ENCODE measurements at regions not wholly inside any gene's neighbourhood (a gene's known extent, or its start where the extent isn't known, plus 50 kb on each side); places are given as distances from the start of the nearest gene placed in this dataset.

DNA sequence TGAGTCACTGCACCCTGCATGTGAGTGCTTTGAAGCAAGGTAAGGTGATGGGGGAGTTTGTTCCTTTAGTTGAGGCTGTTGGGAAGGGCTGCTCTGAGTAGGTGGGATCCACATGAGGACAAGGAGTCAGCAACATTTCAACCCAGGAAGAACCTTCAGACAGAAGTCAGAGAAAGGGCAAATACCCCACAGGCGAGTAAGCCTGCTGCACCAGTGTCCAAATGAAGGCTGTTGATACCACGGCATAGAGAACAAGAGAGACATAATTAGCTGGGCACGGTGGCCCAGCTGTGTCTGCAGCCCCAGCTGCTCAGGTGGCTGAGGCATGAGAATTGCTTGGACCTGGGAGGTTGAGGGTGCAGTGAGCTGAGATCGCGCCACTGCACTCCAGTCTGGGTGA, 54.3 kb upstream of the CLMP start:
- TF ChIP-seq GATA3 (IDR thresholded peaks at IDR 0.05; ENCODE audit: low read depth, low read length) (no peak), GATA2 (IDR thresholded peaks at IDR 0.05; ENCODE audit: low read depth, low read length) (no peak)
